ENCODE measurements at regions not wholly inside any gene's neighbourhood (a gene's known extent, or its start where the extent isn't known, plus 50 kb on each side); places are given as distances from the start of the nearest gene placed in this dataset.

DNA sequence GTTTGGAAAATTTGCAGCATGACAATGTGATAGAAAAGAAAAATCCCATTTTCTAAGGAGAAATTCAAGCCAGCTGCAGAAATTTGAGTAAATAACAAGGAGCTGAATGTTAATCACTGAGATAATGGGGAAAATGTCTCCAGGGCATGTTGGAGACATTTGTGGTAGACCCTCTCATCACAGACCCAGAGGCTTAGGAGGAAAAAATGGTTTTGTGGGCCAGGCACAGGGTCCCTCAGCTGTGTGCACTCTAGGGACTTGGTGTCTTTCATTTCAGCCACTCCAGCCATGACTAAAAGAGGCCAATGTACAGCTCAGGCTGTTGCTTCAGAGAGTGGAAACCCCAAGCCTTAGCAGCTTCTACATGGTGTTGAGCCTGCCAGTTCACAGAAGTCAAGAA lies 111.4 kb upstream of the SYT10 start (continued):
- TF ChIP-seq, protein P1, sequence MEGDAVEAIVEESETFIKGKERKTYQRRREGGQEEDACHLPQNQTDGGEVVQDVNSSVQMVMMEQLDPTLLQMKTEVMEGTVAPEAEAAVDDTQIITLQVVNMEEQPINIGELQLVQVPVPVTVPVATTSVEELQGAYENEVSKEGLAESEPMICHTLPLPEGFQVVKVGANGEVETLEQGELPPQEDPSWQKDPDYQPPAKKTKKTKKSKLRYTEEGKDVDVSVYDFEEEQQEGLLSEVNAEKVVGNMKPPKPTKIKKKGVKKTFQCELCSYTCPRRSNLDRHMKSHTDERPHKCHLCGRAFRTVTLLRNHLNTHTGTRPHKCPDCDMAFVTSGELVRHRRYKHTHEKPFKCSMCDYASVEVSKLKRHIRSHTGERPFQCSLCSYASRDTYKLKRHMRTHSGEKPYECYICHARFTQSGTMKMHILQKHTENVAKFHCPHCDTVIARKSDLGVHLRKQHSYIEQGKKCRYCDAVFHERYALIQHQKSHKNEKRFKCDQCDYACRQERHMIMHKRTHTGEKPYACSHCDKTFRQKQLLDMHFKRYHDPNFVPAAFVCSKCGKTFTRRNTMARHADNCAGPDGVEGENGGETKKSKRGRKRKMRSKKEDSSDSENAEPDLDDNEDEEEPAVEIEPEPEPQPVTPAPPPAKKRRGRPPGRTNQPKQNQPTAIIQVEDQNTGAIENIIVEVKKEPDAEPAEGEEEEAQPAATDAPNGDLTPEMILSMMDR (IDR thresholded peaks at IDR 0.05), result no peak
- TF ChIP-seq FOXM1 (IDR thresholded peaks at IDR 0.05; ENCODE audit: low read depth), result no peak
- no peak for TF ChIP-seq USF1 (IDR thresholded peaks at IDR 0.05; ENCODE audit: borderline replicate concordance, low read depth)
- TF ChIP-seq, protein P2, sequence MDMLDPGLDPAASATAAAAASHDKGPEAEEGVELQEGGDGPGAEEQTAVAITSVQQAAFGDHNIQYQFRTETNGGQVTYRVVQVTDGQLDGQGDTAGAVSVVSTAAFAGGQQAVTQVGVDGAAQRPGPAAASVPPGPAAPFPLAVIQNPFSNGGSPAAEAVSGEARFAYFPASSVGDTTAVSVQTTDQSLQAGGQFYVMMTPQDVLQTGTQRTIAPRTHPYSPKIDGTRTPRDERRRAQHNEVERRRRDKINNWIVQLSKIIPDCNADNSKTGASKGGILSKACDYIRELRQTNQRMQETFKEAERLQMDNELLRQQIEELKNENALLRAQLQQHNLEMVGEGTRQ (IDR thresholded peaks at IDR 0.05; ENCODE audit: borderline replicate concordance, low read depth, low read length), result no peak
- no peak for TF ChIP-seq REST (IDR thresholded peaks at IDR 0.05; ENCODE audit: low read depth, low read length)
- TF ChIP-seq JUND (IDR thresholded peaks at IDR 0.05), result no peak

DNA sequence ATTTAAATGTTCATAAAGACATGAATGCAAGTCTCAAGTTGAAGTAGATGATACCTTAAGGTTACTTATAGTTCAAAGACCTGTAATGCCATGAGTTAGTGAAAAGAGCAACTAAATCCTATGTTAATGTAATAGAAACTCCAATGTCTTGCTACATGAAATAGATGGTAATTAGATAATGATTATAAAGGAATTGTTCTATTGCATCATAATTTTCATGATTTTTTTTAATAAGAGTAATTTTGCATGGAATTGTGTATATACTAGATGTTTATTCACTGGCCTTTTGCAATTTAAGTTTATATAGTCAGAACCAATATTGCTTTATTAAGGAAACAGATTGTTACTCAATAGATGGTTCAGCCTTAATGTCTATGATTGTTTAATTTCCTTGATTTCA lies 115.5 kb upstream of the SYT10 start:
- Histone ChIP-seq H3F3A (replicated peaks; ENCODE audit: insufficient read depth) (no peaks in the 10 kb centered on the region), H3K9me2 (0 out of 2 replicates have a peak, but pooled peaks cover 5% of the 10 kb centered on the region), H3K4me2 (no peak overlapping the region), H3K27me3 (ENCODE audit: insufficient read depth) (no peaks in the 10 kb centered on the region), H2AFZ (ENCODE audit: low read depth) (no peak overlapping the region), H3K9me3 (no peaks in the 10 kb centered on the region), H3K9ac (no peak overlapping the region), H3K79me2 (ENCODE audit: insufficient read depth) (no peaks in the 10 kb centered on the region), H3K4me3 (ENCODE audit: low read depth in 2 of 2, low read length in 1 of 2) (no peak overlapping the region), H3K27ac (ENCODE audit: low read depth in 2 of 2, low read length in 1 of 2) (no peak overlapping the region), H3K4me1 (ENCODE audit: control insufficient read depth in 1 of 2, insufficient read depth in 2 of 2, low read depth in 1 of 2, low read length in 1 of 2) (no peaks in the 10 kb centered on the region), H4K20me1 (ENCODE audit: insufficient read depth) (no peaks in the 10 kb centered on the region), H3K36me3 (replicated peaks in 1 of 2; ENCODE audit: control insufficient read depth in 1 of 2, insufficient read depth in 2 of 2, low read length in 1 of 2) (no peaks in the 10 kb centered on the region)
- POLR2A ChIA-PET, result no interaction called here
- CTCF ChIA-PET, result no interaction called here
- no peak for DNase-seq
- TF ChIP-seq CHD2 (IDR thresholded peaks at IDR 0.05; ENCODE audit: low read length, partially characterized antibody) (no peak), RCOR1 (IDR thresholded peaks at IDR 0.05; ENCODE audit: low read length) (no peak), IRF3 (IDR thresholded peaks at IDR 0.05; ENCODE audit: low read depth, low read length) (no peak), MEF2A (IDR thresholded peaks at IDR 0.05; ENCODE audit: borderline replicate concordance, low read depth) (no peak)
